Liver (tissue), 3 donors: ENCODE measurements at regions not wholly inside any gene's neighbourhood (a gene's known extent, or its start where the extent isn't known, plus 50 kb on each side); places are given as distances from the start of the nearest gene placed in this dataset.
"Not testable (repeated sequence)": the region's sequence is repeated elsewhere in the genome, so short reads cannot be mapped to it uniquely, and the experiment has no call there.

Experiments used
- CTCF ChIP-seq: fragments of 150-350 bp; IDR thresholded peaks from 2 replicates; pipeline ENCODE4 v1.5.1; 2017; ENCODE audit warnings: improper control_type of control experiment, low read depth, low read length; ENCODE audit not compliant: missing input control
- HNF4G ChIP-seq: IDR thresholded peaks from 2 replicates; pipeline ENCODE4 v1.6.1; 2016; ENCODE audit warnings: antibody characterized with exemption
- JUND ChIP-seq, 2 donors: IDR thresholded peaks; 2 replicates each; pipeline ENCODE4 v1.6.1; 2016; ENCODE audit warnings: antibody characterized with exemption in 2 of 2
- NR2F2 ChIP-seq: IDR thresholded peaks from 2 replicates; pipeline ENCODE4 v1.6.1; 2016; ENCODE audit warnings: antibody characterized with exemption
- RAD21 ChIP-seq, 2 donors: IDR thresholded peaks; 2 replicates each; pipeline ENCODE4 v1.6.1; 2016; ENCODE audit warnings: antibody characterized with exemption in 2 of 2, mild to moderate bottlenecking in 2 of 2
- REST ChIP-seq: IDR thresholded peaks from 2 replicates; pipeline ENCODE4 v1.6.1; 2016; ENCODE audit warnings: antibody characterized with exemption, mild to moderate bottlenecking
- RXRA ChIP-seq, 2 donors: IDR thresholded peaks; 2 replicates each; pipeline ENCODE4 v1.6.1; 2017 to 2018; ENCODE audit warnings: antibody characterized with exemption in 2 of 2, mild to moderate bottlenecking in 1 of 2
- SP1 ChIP-seq: IDR thresholded peaks from 2 replicates; pipeline ENCODE4 v1.6.1; 2018; ENCODE audit warnings: antibody characterized with exemption, mild to moderate bottlenecking
- YY1 ChIP-seq: IDR thresholded peaks from 2 replicates; pipeline ENCODE4 v1.6.1; 2016; ENCODE audit warnings: antibody characterized with exemption, mild to moderate bottlenecking
- ZBTB33 ChIP-seq: IDR thresholded peaks from 2 replicates; pipeline ENCODE4 v1.6.1; 2016; ENCODE audit warnings: antibody characterized with exemption
- donor health status: healthy.
- donor health status: healthy.

- TF ChIP-seq REST; CTCF; YY1; RAD21 (IDR thresholded peaks at IDR 0.05); SP1; RXRA (IDR thresholded peaks at IDR 0.05); NR2F2; ZBTB33; JUND (IDR thresholded peaks at IDR 0.05); HNF4G: not testable (repeated sequence)
These were observed 366.3 kb downstream of the ANAPC1 start for GRCh38 chr2:111517721-111518053.
